Suprapubic skin (tissue), 4 donors: ENCODE measurements at regions not wholly inside any gene's neighbourhood (a gene's known extent, or its start where the extent isn't known, plus 50 kb on each side); places are given as distances from the start of the nearest gene placed in this dataset.
"Not testable (repeated sequence)": the region's sequence is repeated elsewhere in the genome, so short reads cannot be mapped to it uniquely, and the experiment has no call there.

Experiments
- DNase-seq, 2 donors: peaks; one replicate each; pipeline ENCODE4 v3.0.0-alpha.2; 2019; ENCODE audit warnings: low spot score in 2 of 2
- H3K27ac ChIP-seq: fragments of 200-600 bp; sonication (generic); one replicate; pipeline ENCODE4 v1.5.1; 2019
- H3K27me3 ChIP-seq: fragments of 200-600 bp; sonication (generic); one replicate; pipeline ENCODE4 v1.5.1; 2019
- H3K36me3 ChIP-seq: fragments of 200-600 bp; sonication (generic); one replicate; pipeline ENCODE4 v1.5.1; 2019
- H3K4me1 ChIP-seq: fragments of 200-600 bp; sonication (generic); one replicate; pipeline ENCODE4 v1.5.1; 2019
- H3K4me3 ChIP-seq: fragments of 200-600 bp; sonication (generic); one replicate; pipeline ENCODE4 v1.5.1; 2019; ENCODE audit warnings: mild to moderate bottlenecking
- H3K9me3 ChIP-seq: fragments of 200-600 bp; sonication (generic); one replicate; pipeline ENCODE4 v1.5.1; 2019
- EP300 ChIP-seq: sonication (generic); formaldehyde crosslinking; IDR thresholded peaks from one replicate; pipeline ENCODE4 v1.6.1; 2017; ENCODE audit warnings: antibody characterized with exemption
- POLR2A ChIP-seq, 2 donors: fragments of 450-650 bp; IDR thresholded peaks; one replicate each; pipeline ENCODE4 v1.6.1; 2017; ENCODE audit warnings: antibody characterized with exemption in 2 of 2, mild to moderate bottlenecking in 2 of 2, moderate library complexity in 2 of 2
- POLR2AphosphoS5 ChIP-seq, 3 donors: sonication (generic); formaldehyde crosslinking; IDR thresholded peaks; one replicate each; pipeline ENCODE4 v1.6.1; 2017; ENCODE audit warnings: antibody characterized with exemption in 3 of 3
- WGBS: methylation state at CpG from one replicate; pipeline ENCODE4 v1.1.5; 2018; 5-methylcytosine and 5-hydroxymethylcytosine counted together
- TF ChIP-seq, protein P1 (sequence below), 2 donors: fragments of 200-600 bp in 1 of 2; fragments of 450-650 bp in 1 of 2; sonication (generic) in 1 of 2; IDR thresholded peaks; one replicate each; pipeline ENCODE4 v1.5.1; 2016 to 2019; ENCODE audit warnings: antibody characterized with exemption in 2 of 2, mild to moderate bottlenecking in 1 of 2, moderate library complexity in 1 of 2

- 39% methylated on average over 6 of the region's 6 CpGs for WGBS
These were observed 240.0 kb upstream of the TMEM132C start for GRCh38 chr12:128026696-128027574.

DNA sequence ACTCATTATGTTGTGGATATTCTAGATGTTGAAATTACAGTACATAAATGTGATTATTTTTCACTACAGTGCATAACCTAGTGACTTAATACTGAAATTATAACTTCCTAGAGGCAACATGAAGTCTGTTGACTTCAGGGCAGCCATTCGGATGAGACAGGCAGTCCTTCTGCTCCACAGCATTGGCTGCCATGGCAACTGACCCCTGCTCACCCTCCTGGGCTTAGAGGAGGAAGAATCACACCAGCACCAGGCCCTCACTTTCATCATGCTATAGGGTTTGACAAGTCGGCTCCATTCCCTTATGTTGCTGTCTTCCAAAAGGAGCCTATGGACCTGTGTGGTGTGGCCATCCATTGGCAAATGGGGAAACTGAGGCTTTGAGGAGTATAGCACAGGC lies 233.5 kb upstream of the TMEM132C start:
- Histone ChIP-seq H3K27ac (no peak overlapping the region), H3K4me3 (no peak overlapping the region), H3K36me3 (no peaks in the 10 kb centered on the region), H3K9me3 (no peaks in the 10 kb centered on the region), H3K27me3 (no peaks in the 10 kb centered on the region), H3K4me1 (no peaks in the 10 kb centered on the region)
- WGBS: 56% methylated on average over 2 of the region's 2 CpGs
- TF ChIP-seq POLR2AphosphoS5 (IDR thresholded peaks at IDR 0.05) (no peak), POLR2A (IDR thresholded peaks at IDR 0.05) (no peak), EP300 (no peak)
- TF ChIP-seq, protein P1, sequence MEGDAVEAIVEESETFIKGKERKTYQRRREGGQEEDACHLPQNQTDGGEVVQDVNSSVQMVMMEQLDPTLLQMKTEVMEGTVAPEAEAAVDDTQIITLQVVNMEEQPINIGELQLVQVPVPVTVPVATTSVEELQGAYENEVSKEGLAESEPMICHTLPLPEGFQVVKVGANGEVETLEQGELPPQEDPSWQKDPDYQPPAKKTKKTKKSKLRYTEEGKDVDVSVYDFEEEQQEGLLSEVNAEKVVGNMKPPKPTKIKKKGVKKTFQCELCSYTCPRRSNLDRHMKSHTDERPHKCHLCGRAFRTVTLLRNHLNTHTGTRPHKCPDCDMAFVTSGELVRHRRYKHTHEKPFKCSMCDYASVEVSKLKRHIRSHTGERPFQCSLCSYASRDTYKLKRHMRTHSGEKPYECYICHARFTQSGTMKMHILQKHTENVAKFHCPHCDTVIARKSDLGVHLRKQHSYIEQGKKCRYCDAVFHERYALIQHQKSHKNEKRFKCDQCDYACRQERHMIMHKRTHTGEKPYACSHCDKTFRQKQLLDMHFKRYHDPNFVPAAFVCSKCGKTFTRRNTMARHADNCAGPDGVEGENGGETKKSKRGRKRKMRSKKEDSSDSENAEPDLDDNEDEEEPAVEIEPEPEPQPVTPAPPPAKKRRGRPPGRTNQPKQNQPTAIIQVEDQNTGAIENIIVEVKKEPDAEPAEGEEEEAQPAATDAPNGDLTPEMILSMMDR (IDR thresholded peaks at IDR 0.05): no peak
- no peak for DNase-seq

More at GRCh38 chr12:128026696-128027574, 240.0 kb upstream of the TMEM132C start:
- H3K4me1 ChIP-seq: no peaks in the 10 kb centered on the region
- no peaks in the 10 kb centered on the region for H3K9me3 ChIP-seq
- no peaks in the 10 kb centered on the region for H3K27me3 ChIP-seq
- H3K27ac ChIP-seq: no peak overlapping the region
- no peaks in the 10 kb centered on the region for H3K36me3 ChIP-seq
- TF ChIP-seq, protein P1 (IDR thresholded peaks at IDR 0.05): no peak
- no peak for TF ChIP-seq EP300
- no peak for TF ChIP-seq POLR2AphosphoS5 (IDR thresholded peaks at IDR 0.05)
- no peak for TF ChIP-seq POLR2A (IDR thresholded peaks at IDR 0.05)
- no peak for DNase-seq
- no peak overlapping the region for H3K4me3 ChIP-seq

- Histone ChIP-seq H3K4me1 (no peaks in the 10 kb centered on the region), H3K27ac (no peak overlapping the region), H3K27me3 (no peaks in the 10 kb centered on the region), H3K4me3 (no peak overlapping the region), H3K9me3 (peaks cover 3% of the 10 kb centered on the region), H3K36me3 (no peaks in the 10 kb centered on the region)
- DNase-seq: no peak
- TF ChIP-seq, protein P1 (IDR thresholded peaks at IDR 0.05): no peak
- TF ChIP-seq POLR2AphosphoS5 (IDR thresholded peaks at IDR 0.05) (no peak), POLR2A (IDR thresholded peaks at IDR 0.05) (no peak), EP300 (no peak)
- 96% methylated on average over 4 of the region's 4 CpGs for WGBS
These were observed 226.0 kb upstream of the TMEM132C start for GRCh38 chr12:128040971-128041370.

DNA sequence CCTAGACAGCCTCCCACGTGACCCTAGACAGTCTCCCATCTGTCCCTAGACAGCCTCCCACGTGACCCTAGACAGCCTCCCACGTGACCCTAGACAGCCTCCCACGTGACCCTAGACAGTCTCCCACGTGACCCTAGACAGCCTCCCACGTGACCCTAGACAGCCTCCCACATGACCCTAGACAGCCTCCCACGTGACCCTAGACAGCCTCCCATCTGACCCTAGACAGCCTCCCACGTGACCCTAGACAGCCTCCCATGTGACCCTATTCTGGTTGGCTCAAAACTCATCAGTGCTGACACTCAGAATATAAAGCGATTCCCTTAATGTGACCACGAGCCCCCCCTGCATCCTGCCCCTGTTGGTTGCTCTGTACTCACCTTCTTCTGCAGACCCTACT lies 224.7 kb upstream of the TMEM132C start:
- H3K27ac ChIP-seq, H3K9me3 ChIP-seq, H3K36me3 ChIP-seq, H3K27me3 ChIP-seq, H3K4me3 ChIP-seq, H3K4me1 ChIP-seq: not testable (repeated sequence)
- DNase-seq: peak in 1 of 2 donors; percentile 15
- WGBS: 88% methylated on average over 4 of the region's 10 CpGs

- no peaks in the 10 kb centered on the region for H3K4me1 ChIP-seq
- TF ChIP-seq, protein P1 (IDR thresholded peaks at IDR 0.05): no peak
- TF ChIP-seq POLR2AphosphoS5 (IDR thresholded peaks at IDR 0.05) (no peak), EP300 (no peak), POLR2A (IDR thresholded peaks at IDR 0.05) (no peak)
- no peaks in the 10 kb centered on the region for H3K36me3 ChIP-seq
- DNase-seq: peak in 1 of 2 donors; percentile 23
- H3K27me3 ChIP-seq: no peaks in the 10 kb centered on the region
- 96% methylated on average over 3 of the region's 3 CpGs for WGBS
- no peak overlapping the region for H3K27ac ChIP-seq
- no peak overlapping the region for H3K4me3 ChIP-seq
- H3K9me3 ChIP-seq: peaks cover 3% of the 10 kb centered on the region
These were observed 224.1 kb upstream of the TMEM132C start for GRCh38 chr12:128042825-128043224.
